Karpas-422 (cell line): ENCODE measurements at regions not wholly inside any gene's neighbourhood (a gene's known extent, or its start where the extent isn't known, plus 50 kb on each side); places are given as distances from the start of the nearest gene placed in this dataset.

Experiments used
- DNase-seq: peaks from one replicate; pipeline ENCODE4 v3.0.0-alpha.2; 2015
- H2AFZ ChIP-seq: fragments of 200-600 bp; sonication (generic); 2 replicates; pipeline ENCODE4 v1.6.1; 2014; ENCODE audit warnings: antibody characterized with exemption, low read length, mixed read lengths
- H3K27ac ChIP-seq: fragments of 200-600 bp; sonication (generic); 2 replicates; pipeline ENCODE4 v1.5.1; 2014; ENCODE audit warnings: mild to moderate bottlenecking, low read length, moderate library complexity
- H3K27me3 ChIP-seq: fragments of 200-600 bp; sonication (generic); 2 replicates; pipeline ENCODE4 v1.6.1; 2014; ENCODE audit warnings: low read length, mixed read lengths
- H3K36me3 ChIP-seq: fragments of 200-600 bp; sonication (generic); 2 replicates; pipeline ENCODE4 v1.6.1; 2014; ENCODE audit warnings: low read length, mixed read lengths; ENCODE audit not compliant: insufficient read depth
- H3K4me1 ChIP-seq: fragments of 200-600 bp; sonication (generic); 2 replicates; pipeline ENCODE4 v1.6.1; 2014; ENCODE audit warnings: mild to moderate bottlenecking, low read length, mixed read lengths
- H3K4me2 ChIP-seq: fragments of 200-600 bp; sonication (generic); 2 replicates; pipeline ENCODE4 v1.6.1; 2014; ENCODE audit warnings: low read length, low read depth, mild to moderate bottlenecking; ENCODE audit not compliant: poor library complexity, severe bottlenecking
- H3K4me3 ChIP-seq: fragments of 200-600 bp; sonication (generic); 2 replicates; pipeline ENCODE4 v1.5.1; 2014; ENCODE audit warnings: mild to moderate bottlenecking, antibody characterized with exemption, low read length, mixed read lengths
- H3K79me2 ChIP-seq: fragments of 200-600 bp; sonication (generic); 2 replicates; pipeline ENCODE4 v1.6.1; 2014; ENCODE audit warnings: mild to moderate bottlenecking, low read length, mixed read lengths
- H3K9ac ChIP-seq: fragments of 200-600 bp; sonication (generic); 2 replicates; pipeline ENCODE4 v1.6.0; 2014; ENCODE audit warnings: low read length
- H3K9me2 ChIP-seq: fragments of 200-600 bp; sonication (generic), shearing (Covaris generic); replicated peaks from 2 replicates; pipeline ENCODE4 v1.6.0; 2014; ENCODE audit warnings: mild to moderate bottlenecking, low read length, moderate library complexity; ENCODE audit not compliant: insufficient read depth
- H3K9me3 ChIP-seq: fragments of 300-700, 200-600 bp; sonication (generic); 2 replicates; pipeline ENCODE4 v1.6.1; 2014; ENCODE audit warnings: low read length, mixed read lengths
- H4K20me1 ChIP-seq: fragments of 200-600 bp; sonication (generic); 2 replicates; pipeline ENCODE4 v1.6.1; 2014; ENCODE audit warnings: mild to moderate bottlenecking, antibody characterized with exemption, low read length, low read depth; ENCODE audit not compliant: insufficient read depth

DNA sequence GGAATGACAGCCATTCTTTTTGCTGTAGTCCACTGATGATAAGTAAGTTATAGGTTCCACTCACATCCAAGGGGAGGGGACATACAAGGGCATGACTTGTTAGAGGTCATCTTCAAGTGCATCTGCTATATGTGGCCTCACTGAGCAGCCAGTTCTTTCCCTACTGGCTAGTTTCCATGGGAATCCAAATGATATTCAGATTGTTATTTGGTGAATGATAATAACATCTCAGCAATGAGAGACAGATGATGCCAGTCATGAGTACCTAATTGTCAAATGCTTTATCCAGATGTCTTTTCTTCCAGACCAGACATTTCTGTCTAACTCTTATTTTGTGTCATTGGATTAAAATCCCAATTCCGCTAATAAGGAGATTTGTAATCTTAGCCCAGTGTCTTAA, 460.4 kb upstream of the BOD1L1 start:
- Histone ChIP-seq H3K4me2 (no peak overlapping the region), H2AFZ (no peak overlapping the region), H3K9ac (no peak overlapping the region), H3K4me1 (no peaks in the 10 kb centered on the region), H3K79me2 (no peaks in the 10 kb centered on the region), H3K36me3 (no peaks in the 10 kb centered on the region), H3K27ac (no peak overlapping the region), H3K27me3 (0 out of 2 replicates have a peak, but pooled peaks cover 3% of the 10 kb centered on the region), H3K9me3 (no peaks in the 10 kb centered on the region; the same call in 1 of the 2 replicates), H4K20me1 (no peaks in the 10 kb centered on the region), H3K4me3 (no peak overlapping the region), H3K9me2 (no peaks in the 10 kb centered on the region)
- DNase-seq: no peak

DNA sequence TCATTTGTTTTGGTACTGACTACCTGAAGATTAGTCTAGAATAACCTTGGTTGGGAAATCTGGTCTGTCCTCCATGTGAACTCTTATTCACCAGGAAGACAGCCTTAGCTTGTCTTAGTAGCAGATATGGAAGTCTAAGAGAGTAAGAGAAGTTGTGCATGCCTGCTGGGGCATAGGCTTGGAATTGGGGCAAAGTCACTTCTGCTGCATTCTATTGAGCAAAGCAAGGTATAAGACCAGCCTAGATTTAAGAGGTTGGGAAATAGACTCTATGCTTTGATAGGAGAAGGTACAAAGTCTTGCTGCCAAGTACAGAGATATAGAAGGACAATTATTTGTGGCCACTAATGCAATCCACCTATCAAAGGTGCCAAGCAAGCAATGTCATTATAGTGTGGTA, 464.0 kb upstream of the BOD1L1 start:
- no peaks in the 10 kb centered on the region for H4K20me1 ChIP-seq
- no peaks in the 10 kb centered on the region for H3K4me1 ChIP-seq
- no peaks in the 10 kb centered on the region for H3K79me2 ChIP-seq
- H2AFZ ChIP-seq: no peak overlapping the region
- no peak overlapping the region for H3K4me3 ChIP-seq
- no peak for DNase-seq
- H3K9me3 ChIP-seq: no peaks in the 10 kb centered on the region; the same call in 1 of the 2 replicates
- H3K9ac ChIP-seq: no peak overlapping the region
- H3K27me3 ChIP-seq: 0 out of 2 replicates have a peak, but pooled peaks cover 3% of the 10 kb centered on the region
- H3K4me2 ChIP-seq: no peak overlapping the region
- no peaks in the 10 kb centered on the region for H3K9me2 ChIP-seq
- no peak overlapping the region for H3K27ac ChIP-seq
- no peaks in the 10 kb centered on the region for H3K36me3 ChIP-seq

GRCh38 chr4:14091966-14092365, 464.4 kb upstream of the BOD1L1 start:
- 0 out of 2 replicates have a peak, but pooled peaks cover 3% of the 10 kb centered on the region for H3K27me3 ChIP-seq
- H3K9me3 ChIP-seq: no peaks in the 10 kb centered on the region; the same call in 1 of the 2 replicates
- H2AFZ ChIP-seq: no peak overlapping the region
- no peaks in the 10 kb centered on the region for H3K79me2 ChIP-seq
- H3K4me1 ChIP-seq: no peaks in the 10 kb centered on the region
- DNase-seq: no peak
- no peaks in the 10 kb centered on the region for H3K9me2 ChIP-seq
- H3K36me3 ChIP-seq: no peaks in the 10 kb centered on the region
- H4K20me1 ChIP-seq: no peaks in the 10 kb centered on the region
- H3K4me3 ChIP-seq: no peak overlapping the region
- no peak overlapping the region for H3K4me2 ChIP-seq
- H3K27ac ChIP-seq: no peak overlapping the region
- no peak overlapping the region for H3K9ac ChIP-seq

GRCh38 chr4:14092741-14093140, 465.2 kb upstream of the BOD1L1 start:
- Histone ChIP-seq H3K27ac (no peak overlapping the region), H3K79me2 (no peaks in the 10 kb centered on the region)
- DNase-seq: no peak

GRCh38 chr4:14095831-14096230, 468.3 kb upstream of the BOD1L1 start:
- Histone ChIP-seq H2AFZ (no peak overlapping the region), H4K20me1 (no peaks in the 10 kb centered on the region), H3K27me3 (no peaks in the 10 kb centered on the region), H3K4me2 (no peak overlapping the region), H3K9ac (no peak overlapping the region), H3K79me2 (no peaks in the 10 kb centered on the region), H3K36me3 (no peaks in the 10 kb centered on the region), H3K27ac (no peak overlapping the region), H3K4me1 (no peaks in the 10 kb centered on the region), H3K9me2 (no peaks in the 10 kb centered on the region), H3K9me3 (no peaks in the 10 kb centered on the region; the same call in 1 of the 2 replicates), H3K4me3 (no peak overlapping the region)
- no peak for DNase-seq

More at GRCh38 chr4:14092741-14093140, 465.2 kb upstream of the BOD1L1 start:
- Histone ChIP-seq H3K36me3 (no peaks in the 10 kb centered on the region), H3K4me2 (no peak overlapping the region), H3K4me1 (no peaks in the 10 kb centered on the region), H3K9me2 (no peaks in the 10 kb centered on the region), H3K9me3 (no peaks in the 10 kb centered on the region; the same call in 1 of the 2 replicates), H3K4me3 (no peak overlapping the region), H3K27me3 (0 out of 2 replicates have a peak, but pooled peaks cover 3% of the 10 kb centered on the region), H4K20me1 (no peaks in the 10 kb centered on the region), H2AFZ (no peak overlapping the region), H3K9ac (no peak overlapping the region)

- Histone ChIP-seq H2AFZ (no peak overlapping the region), H3K9me3 (no peaks in the 10 kb centered on the region; the same call in 1 of the 2 replicates), H3K27me3 (no peaks in the 10 kb centered on the region), H3K9me2 (no peaks in the 10 kb centered on the region), H3K79me2 (no peaks in the 10 kb centered on the region), H3K4me3 (no peak overlapping the region), H3K4me1 (no peaks in the 10 kb centered on the region), H3K36me3 (no peaks in the 10 kb centered on the region), H3K9ac (no peak overlapping the region), H4K20me1 (no peaks in the 10 kb centered on the region), H3K4me2 (no peak overlapping the region), H3K27ac (no peak overlapping the region)
- DNase-seq: no peak
These were observed 469.0 kb upstream of the BOD1L1 start for GRCh38 chr4:14096396-14096965.

DNA sequence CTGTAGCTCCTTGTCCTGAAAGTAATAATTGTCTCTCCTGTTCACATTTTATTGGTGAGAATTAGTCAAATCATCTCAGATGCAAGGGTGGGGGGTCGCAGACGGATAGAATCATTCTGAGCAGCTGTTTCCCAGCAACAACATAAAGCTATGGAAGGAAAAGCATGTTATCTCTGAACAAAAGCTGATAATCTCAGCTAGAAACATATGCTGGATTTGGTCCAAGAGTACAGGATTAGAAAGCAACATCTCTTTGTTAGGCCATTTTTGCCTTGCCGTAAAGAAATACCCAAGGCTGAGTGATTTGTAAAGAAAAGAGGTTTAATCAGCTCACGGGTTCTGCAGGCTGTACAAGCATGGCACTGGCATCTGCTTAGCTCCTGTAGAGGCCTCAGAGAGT, 472.8 kb upstream of the BOD1L1 start:
- H3K4me1 ChIP-seq: no peaks in the 10 kb centered on the region
- H3K27ac ChIP-seq: no peak overlapping the region
- H3K36me3 ChIP-seq: no peaks in the 10 kb centered on the region
- no peak overlapping the region for H2AFZ ChIP-seq
- no peaks in the 10 kb centered on the region for H3K27me3 ChIP-seq
- H3K79me2 ChIP-seq: no peaks in the 10 kb centered on the region
- H3K4me2 ChIP-seq: no peak overlapping the region
- DNase-seq: no peak
- H3K9me2 ChIP-seq: no peaks in the 10 kb centered on the region
- H4K20me1 ChIP-seq: no peaks in the 10 kb centered on the region
- H3K4me3 ChIP-seq: no peak overlapping the region
- H3K9me3 ChIP-seq: no peaks in the 10 kb centered on the region
- H3K9ac ChIP-seq: no peak overlapping the region

DNA sequence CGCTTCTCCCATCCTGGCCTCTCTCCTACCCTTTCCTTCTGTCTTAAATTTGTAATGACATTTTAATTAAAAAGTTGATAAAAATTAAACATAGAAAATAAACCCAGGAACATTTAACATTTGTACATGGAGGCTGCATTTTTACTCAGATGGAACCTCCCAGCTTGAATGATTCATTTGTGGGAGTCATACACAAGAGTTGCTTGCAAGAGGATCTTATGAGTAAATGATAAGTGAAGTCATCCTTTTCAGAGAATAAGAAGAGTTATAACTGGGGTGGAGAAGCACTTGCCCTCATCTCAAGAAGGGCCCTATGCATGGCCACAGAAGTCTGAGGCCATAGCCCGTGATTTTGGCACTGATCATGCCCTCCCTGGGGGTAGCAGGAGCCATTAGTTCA, 482.9 kb upstream of the BOD1L1 start:
- H3K27ac ChIP-seq: no peak overlapping the region
- no peaks in the 10 kb centered on the region for H3K4me1 ChIP-seq
- H3K4me3 ChIP-seq: no peak overlapping the region
- H3K9me2 ChIP-seq: no peaks in the 10 kb centered on the region
- no peak for DNase-seq
- no peak overlapping the region for H3K9ac ChIP-seq
- H3K36me3 ChIP-seq: no peaks in the 10 kb centered on the region
- no peaks in the 10 kb centered on the region for H3K27me3 ChIP-seq
- no peaks in the 10 kb centered on the region for H3K9me3 ChIP-seq
- H3K79me2 ChIP-seq: no peaks in the 10 kb centered on the region
- no peaks in the 10 kb centered on the region for H4K20me1 ChIP-seq
- no peak overlapping the region for H2AFZ ChIP-seq
- H3K4me2 ChIP-seq: no peak overlapping the region
